GM21447 (cell line): ENCODE measurements at regions not wholly inside any gene's neighbourhood (a gene's known extent, or its start where the extent isn't known, plus 50 kb on each side); places are given as distances from the start of the nearest gene placed in this dataset.
"Not testable (repeated sequence)": the region's sequence is repeated elsewhere in the genome, so short reads cannot be mapped to it uniquely, and the experiment has no call there.

Experiments used
- ATAC-seq: cut with Tn5 transposase; IDR thresholded peaks from one replicate; pipeline ENCODE4 v1.9.1; 2021; ENCODE audit not compliant: unreplicated experiment

DNA sequence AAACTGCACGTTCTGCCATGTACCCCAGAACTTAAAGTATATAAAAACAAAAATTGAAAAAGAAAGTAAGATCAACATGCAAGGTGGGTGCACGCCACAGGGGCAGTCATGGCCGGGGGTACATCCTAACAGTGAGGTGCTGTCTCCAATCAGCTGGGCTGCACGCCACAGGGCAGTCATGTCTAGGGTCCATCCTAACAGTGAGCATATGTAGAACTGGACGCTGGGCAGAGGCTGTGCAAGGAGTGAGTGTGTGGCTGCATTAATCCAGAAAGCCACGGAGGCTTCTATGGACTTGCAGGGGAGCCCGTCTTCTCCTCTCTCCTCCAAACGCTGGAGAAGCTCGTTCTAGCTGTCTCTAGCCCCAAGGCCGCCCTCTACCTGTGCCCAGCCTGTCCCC, 1105.0 kb downstream of the BRD1 start:
- no peak for ATAC-seq

DNA sequence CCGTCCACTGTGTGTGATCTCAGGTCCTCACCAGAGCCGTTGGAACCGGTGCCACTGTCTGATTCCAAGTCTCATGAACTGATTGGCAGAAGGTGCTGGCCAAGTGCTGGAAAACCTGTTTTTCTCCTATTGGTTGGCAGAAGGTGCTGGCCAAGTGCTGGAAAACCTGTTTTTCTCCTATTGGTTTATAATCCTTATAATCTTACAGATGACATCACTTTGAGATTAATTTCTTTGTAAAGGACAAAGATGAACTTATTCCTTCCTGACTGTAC, 1106.3 kb downstream of the BRD1 start:
- ATAC-seq, result no peak

DNA sequence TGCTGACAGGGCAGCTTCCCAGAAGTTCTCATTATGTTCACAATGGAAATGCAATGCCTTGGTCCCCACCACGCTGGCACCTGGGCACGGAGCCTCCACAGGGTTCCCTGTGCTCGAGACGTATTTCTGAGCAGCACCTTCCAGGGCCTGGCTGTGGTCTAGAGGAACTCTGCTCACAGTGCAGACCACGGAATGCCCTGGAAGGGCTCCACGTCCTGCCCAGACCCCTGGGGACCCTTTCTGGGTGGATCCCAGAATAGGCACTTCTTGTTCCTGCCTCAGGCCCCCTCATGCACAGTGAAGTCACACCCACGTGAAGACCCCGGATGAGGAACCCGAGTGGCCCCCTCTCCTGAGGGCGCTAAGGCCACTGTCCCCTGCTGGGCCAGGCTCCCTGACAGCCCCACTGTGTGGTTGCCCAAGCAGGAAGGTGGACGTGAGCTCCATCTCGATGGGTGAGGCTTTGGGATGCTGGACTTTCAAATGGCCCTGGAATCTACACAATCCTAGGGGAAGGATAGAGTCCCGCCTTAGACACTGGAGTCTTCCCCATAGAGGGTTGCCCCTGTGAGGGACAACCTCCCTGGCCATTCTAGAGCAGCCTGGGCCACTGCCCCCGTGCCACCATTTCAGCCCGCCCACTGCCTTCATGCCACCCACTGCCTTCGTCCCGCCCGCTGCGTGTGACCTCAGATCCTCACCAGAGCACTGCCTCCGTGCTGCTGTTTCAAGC, 1106.8 kb downstream of the BRD1 start:
- no peak for ATAC-seq

DNA sequence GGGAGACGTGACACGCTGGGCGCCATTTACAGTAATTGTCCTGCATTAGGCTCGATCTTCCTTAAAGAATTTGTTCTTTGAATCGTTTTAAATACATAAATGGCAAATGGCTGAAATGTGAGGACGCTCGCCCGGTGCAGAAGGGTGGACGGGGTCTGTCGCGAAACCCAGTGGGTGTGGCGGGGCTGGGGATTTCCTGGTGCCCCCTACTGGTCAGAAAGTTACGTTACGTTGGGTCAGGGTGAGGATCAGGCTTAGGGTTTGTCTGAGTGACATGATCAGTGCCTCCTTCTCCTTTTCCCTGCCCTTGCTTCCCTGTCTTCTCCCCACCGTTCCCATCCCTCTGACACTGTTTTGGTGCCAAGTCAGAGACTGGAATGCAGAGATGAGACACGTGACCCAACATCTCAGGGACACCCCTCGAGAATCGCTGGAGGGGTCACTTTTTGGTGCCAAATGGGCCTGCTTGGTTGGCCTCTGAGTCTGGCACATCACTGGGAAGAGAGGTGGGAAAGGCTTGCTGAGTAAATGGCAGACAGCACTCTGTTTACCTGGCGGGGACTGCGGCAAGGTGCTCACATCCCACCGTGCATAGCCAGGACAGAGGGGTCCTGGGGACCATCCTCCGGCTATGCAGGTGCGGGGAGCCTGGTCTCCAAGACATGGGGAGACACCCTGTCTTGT, 1107.6 kb downstream of the BRD1 start:
- ATAC-seq, result no peak

DNA sequence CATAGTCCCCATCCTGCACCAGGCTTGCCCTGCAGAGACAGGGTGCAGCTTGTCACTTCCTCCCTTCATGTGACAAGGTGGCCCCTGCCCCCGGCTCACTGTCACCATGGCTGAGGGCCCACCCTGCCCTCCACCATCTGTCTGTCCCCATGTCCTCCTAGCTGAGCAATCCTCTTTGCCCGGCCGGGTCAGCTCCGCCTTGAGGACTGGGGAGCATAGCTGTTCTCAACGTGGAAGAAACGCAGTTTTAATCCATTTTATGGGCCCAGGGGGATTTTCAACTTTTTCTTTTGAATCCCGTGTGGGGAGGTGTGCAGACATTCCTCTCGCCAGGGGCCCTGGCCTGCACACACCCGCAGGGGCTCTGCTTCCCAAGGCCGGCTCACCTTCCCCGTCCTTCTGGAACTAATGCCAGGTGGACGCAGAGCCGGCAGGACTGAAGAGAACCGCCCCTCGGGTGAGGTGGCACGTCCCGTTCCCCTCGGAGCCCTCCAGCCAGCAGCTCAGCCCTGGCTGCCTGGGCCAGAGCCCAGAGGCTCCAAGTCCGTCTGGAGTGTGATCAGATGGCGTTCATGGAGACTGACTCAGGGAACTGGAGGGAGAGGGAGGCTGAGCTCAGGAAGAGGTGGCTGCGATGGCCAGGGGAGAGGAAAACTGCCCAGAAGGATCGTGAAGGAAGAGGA, 1108.7 kb downstream of the BRD1 start:
- ATAC-seq, result no peak

DNA sequence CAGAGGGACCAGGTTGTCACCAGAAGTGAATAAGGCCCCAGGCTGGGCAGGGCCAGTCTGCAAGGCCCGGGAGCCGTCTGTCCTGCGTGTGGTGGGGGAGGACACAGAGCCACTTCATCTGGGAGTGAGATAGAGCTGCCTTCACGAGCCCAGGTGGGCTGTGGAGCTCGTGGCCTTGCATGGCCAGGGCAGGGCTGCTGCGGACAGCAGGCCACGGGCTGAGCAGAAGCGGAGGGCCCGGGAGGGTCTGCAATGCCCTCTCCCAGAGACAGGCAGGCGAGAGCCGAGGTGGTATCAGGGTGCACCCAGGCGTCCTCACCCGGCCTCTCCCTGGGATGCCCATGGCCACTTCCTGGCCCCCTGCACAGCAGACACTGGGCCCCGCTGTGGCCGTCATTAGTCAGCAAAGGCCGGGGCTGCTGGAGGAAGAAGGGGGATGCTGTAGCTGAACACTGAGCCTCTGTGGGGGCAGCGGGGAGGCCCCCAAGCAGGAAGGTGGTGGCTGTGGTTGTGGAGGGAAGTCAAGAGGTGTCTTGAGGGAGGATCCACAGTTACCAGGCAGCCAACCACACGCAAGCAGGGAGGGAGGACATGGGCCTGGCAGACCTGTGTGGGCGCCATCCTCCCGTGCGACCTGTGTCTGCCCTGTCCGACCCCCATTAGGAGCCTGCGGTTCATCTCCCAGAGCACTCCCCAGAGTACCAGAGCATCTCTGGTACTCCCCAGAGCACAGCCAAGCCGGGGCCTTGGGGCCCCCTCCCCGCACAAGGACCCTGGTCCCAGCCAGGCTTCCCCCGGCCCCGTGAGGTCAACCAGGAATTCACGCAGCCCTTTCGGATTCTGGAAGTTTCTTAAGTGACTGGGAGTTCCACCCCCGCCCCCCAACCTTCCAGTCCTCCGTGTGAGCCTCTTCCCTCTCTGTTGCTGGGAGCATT, 1109.5 kb downstream of the BRD1 start:
- ATAC-seq, result no peak

DNA sequence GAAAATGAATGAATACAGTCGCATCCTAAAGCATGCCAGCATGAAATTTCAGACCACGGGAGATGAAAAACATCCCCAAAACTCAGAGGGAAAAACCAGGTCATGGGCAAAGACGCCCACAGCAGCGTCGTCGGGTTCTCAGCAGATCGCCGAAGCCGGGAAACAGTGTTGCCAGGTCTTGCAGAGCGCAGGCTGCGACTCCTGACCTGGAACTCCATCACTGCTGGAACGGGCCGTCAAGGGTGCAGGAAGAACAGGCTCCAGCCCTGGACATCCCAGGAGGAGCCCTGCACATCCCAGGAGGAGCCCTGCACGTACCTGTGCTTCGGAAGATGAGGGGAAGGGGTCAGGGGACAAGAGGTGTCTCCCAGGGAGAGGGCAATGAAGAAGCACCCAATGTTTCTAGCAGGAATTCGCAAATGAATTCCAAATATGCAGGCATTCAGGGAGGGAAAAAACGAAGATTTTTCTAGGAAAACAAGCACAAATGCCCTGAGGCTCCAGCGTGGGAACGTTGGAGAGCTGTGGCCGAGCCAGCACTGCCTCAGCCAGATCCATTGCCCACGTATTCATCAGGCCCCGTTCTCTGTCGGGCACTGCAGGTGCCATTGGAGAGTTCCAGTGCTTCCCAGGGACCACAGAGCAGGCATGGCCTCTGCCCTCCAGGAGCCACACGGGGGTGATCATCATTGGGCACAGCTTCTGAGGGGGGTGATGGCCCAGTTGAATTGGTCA, 1110.4 kb downstream of the BRD1 start:
- ATAC-seq, result no peak

DNA sequence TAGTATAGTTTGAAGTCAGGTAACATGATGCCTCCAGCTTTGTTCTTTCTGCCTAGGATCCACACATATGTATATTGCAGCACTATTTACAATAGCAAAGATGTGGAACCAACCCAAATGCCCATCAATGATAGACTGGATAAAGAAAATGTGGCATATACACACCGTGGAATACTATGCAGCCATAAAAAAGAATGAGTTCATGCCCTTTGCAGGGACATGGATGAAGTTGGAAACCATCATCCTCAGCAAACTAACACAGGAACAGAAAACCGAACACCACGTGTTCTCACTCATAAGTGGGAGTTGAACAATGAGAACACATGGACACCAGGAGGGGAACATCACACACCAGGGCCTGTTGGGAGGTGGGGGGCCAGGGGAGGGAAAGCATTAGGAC, 1111.5 kb downstream of the BRD1 start:
- not testable (repeated sequence) for ATAC-seq

DNA sequence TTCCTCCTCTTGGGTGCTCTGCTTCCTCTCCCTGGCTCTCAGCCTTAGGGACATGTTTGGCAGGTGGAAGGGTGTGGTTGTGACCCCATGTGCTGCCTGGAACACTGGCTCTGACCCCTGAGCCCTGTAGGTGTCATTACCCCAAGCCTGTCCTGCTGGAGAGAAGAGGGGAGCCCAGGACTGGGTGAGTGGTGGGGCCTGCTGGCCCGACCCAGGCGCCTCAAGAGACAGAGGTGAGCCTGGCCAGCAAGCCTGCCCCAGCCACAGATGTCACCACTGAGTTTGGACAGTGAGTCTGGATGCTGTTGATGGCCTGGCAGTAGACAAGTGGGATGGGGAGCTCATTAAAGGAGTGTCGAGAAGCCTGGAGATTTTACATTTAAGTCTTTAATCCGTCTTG, 1112.2 kb downstream of the BRD1 start:
- no peak for ATAC-seq

DNA sequence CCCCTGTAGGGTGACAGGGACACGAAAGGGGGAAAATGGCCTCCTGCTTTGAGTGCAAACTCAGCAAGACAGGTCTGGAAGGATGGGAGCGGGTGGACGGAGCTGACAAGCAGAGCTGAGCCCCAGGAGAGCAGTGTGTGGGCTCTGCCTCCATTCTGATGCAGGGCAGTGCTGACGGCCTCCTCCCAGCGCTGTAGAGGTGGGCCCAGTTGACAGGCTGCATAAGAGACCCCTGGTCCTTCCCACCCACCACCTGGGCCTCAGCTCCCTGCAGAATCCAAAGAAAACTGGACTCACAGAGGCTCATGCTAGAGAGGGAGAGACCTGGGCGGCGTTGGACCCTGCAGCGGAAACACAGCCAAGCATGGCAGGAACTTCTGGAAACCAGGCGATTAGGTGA, 1113.4 kb downstream of the BRD1 start:
- ATAC-seq, result no peak

DNA sequence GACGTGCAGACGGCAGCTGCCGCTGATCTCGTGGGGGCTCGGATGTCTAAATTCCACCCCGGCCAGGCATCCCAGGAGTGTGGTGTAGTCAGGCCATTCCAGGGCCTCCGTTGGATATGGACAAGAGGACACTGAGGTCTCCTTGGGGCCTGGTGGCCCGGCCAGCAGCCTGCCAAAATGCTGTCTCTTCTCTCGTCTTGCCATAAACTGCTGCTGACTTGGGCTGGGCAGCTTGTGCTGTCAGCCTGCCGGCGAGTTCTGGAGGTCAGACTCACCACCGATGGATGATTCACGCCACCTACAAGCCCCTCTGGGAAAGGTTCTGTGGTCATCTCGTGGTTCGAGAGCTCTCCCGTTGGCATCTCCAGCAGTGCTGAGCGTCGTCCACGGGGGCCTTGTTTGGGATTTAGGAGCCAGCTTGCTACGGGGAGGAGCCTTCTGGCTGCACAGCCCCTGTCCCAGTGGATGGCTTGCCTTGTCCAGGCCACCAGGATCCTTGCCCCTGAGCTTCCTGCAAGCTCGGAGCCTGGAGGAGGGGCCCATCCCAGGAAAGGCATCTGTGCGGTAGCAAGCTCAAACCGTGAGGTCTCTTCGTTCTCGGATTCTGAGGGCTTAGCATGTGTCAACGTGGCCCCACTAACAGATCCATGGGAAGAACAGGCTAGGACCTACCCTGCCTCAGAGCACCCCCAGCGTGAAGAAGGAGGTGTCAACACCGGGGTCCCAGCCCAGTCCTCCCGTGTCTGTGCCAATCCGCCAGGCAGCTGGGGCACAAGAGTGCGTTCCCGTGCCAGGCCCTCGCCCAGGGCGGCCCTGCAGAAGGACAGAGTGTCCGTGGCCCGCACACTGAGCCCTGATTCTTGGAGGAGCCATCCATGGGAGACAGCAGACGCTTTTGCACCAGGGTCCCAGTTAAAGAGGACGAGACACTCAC, 1114.1 kb downstream of the BRD1 start:
- ATAC-seq, result no peak

DNA sequence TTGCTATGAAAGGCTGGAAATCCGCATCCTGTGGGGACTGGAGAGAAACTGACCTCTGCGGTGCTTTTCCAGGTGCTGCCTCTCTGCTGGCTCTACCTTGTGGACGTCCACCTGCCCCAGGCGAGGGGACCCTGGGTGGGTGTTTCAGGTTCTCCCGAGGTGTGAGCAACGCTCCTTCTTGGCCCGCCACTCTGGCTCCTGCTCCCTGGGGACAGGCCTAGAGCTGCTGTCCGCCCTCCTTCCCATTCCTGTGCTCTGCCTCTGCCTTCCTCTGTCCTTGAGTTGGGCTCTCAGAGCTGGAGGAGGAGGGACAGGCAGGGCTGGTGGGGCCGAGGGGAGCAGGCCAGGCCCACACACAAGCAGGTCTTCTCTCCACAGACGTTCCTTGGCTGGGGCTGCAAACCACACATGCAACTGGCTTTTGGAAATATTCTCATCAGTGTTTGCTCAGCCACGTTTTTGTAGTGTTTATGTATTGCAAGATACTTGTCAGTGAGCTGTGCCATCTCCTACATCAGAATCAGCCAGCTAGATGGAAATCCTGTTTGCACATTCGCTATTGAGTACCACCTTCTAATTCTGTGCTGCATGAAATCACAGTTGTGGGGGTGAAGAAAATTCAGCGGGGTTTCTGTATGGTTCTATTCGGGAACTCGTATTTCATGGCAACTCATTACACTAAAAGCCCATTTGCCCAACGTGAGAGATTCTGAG, 1115.0 kb downstream of the BRD1 start:
- ATAC-seq, result no peak

DNA sequence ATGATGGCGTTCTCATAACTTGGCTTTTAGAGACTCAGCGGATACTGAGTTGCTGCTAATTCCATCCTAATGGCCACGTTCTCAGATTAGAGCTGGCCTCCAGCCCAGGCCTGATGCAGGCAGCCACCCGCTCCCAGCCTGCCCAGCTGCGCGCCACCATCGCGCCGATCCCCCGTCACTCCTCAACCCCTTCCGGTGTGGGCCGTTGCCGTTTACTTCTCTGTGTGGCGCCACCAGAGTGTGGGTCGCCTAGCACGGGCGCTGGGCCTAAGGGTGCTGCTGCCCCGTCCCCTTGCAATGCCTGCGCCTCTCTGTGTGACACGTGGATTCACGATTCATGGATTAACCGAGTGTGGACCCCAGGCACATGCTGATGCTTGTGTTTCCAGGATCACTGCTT, 1116.0 kb downstream of the BRD1 start:
- no peak for ATAC-seq

DNA sequence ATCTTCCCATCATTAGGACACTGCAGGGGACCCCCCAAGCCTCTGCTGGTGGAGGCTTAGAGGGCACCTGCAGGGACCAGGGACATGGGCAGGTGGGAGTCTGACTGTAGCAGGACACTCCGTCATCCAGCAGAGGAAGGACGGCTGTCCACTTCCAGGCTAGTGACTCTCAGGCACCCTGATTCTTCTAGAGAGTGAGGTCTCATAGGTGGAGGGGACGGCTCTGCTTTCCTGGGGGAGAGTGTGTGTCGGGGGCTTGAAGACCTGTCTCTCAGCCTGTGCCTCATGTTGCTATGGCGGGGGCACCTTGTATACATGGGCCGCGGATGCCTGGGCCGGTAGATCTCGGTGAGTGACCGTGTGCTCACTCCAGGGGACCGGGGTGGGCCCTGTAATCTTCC, 1116.6 kb downstream of the BRD1 start:
- no peak for ATAC-seq

DNA sequence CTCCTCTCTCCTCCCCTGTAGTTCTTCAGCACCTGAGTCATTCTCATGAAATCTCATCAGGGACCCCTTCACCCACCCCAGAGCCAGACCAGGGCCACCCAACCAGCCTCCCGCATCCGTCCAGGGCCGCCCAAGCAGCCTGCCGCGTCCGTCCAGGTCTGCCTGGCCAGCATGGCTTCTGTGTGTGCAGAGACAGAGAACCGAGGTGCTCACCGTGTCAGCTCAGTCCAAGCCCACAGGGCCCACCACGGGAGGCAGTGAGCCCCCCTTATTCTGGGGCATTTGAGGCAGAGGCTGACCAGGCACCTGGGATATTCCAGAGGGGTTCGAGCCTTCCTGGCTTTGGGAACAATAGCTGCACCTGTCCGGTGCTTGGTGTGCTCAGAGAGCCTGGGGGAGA, 1117.3 kb downstream of the BRD1 start:
- no peak for ATAC-seq

DNA sequence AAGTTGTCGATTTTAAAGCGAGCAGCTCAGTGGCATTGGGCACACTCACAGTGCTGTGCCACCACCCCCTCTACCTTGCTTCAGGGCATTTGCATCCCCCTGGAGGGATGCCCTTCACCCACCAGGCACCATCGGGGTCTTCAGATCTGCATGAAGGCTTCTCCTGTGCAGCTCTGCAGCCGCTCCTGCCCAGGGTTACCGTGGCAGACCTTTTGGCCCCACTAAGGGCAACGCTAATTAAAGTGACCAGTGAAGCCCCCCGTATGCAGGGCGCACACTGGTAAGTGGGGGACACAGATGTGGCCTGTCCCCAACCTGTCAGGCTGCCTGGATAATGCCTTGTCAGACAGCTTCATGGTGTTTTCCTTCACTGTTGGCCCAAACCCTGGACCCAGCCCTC, 1117.7 kb downstream of the BRD1 start:
- no peak for ATAC-seq

DNA sequence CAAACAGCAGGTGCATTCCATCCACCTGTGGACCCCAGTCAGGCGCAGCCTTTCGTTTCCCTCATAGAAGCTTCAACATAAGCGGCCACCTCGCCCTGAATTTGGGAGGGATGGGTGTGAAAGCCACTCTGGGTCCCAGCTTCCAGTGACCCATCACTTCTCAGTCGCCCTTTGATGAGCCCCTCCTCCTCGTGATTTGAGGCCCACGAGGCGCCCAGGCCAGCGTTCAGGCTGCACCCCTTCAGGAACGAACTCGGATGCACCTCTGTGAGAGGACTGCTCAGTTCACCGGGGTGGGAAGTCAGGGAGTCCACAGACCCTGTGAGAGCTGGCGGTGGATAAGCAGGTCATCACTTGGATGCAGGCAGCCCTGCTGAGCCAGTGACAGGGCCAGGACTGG, 1118.2 kb downstream of the BRD1 start:
- ATAC-seq, result no peak

DNA sequence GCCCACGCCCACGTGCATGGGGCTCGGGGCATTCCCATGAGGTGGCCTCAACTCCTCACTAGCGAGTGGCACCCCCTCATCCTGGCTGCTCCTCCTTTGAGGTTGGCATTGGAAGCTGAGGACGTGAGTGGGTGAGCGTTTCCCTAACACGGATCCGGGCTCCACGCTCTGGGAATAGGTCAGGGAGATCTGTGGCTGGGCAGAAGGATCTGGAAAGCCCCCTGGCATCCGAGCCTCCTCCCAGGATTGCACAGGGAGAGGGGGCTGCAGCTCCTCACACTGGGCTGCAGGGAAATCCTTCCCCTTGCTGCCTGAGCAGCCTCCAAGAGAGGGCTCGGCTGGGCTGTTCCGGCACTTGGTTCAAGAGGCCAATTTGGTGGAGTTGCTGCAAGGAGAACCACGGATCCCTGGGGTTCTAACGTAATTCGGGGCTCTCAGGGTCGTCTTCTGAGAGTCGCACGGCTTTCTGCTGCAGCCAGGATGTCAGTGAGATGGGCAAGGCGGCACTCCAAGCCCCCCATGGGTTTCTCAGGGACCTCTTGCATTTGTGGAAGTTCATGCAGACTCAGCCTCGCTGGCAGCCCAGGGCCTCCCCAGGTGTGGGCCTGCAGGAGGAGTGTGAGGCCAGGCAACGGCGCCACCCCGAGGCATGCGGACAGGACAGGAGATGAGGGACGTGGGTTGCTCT, 1119.0 kb downstream of the BRD1 start:
- no peak for ATAC-seq
